ENCODE measurements at regions not wholly inside any gene's neighbourhood (a gene's known extent, or its start where the extent isn't known, plus 50 kb on each side); places are given as distances from the start of the nearest gene placed in this dataset.

GRCh38 chr1:96983866-96984265 lies 262.3 kb downstream of the PTBP2 start:
- no peak for TF ChIP-seq CTCF (IDR thresholded peaks at IDR 0.05; ENCODE audit: control extremely low read depth, extremely low read depth, low read depth, missing control alignments)
- ChIA-PET CTCF (interaction anchor here (1.4 kb wide), 1 partner anchor 1067 kb away, joined by 3 read pairs; no protein-coding TSS in a partner anchor), POLR2A (no interaction called here)
- DNase-seq (ENCODE audit: extremely low spot score) = no peak

GRCh38 chr1:96987186-96987703 lies 265.7 kb downstream of the PTBP2 start:
- DNase-seq (ENCODE audit: extremely low spot score) = no peak
- CTCF ChIA-PET = interaction anchor here (0.8 kb wide), 1 partner anchor 12 kb away, joined by 3 read pairs; no protein-coding TSS in a partner anchor
- TF ChIP-seq CTCF (IDR thresholded peaks at IDR 0.05; ENCODE audit: control extremely low read depth, extremely low read depth, low read depth, missing control alignments) = no peak
- POLR2A ChIA-PET = no interaction called here

GRCh38 chr1:96989302-96989701 lies 267.7 kb downstream of the PTBP2 start:
- CTCF ChIA-PET = no interaction called here
- TF ChIP-seq CTCF (IDR thresholded peaks at IDR 0.05; ENCODE audit: control extremely low read depth, extremely low read depth, low read depth, missing control alignments) = no peak
- POLR2A ChIA-PET = no interaction called here
- no peak for DNase-seq (ENCODE audit: extremely low spot score)

- TF ChIP-seq CTCF (IDR thresholded peaks at IDR 0.05; ENCODE audit: control extremely low read depth, extremely low read depth, low read depth, missing control alignments) = no peak
- ChIA-PET CTCF (interaction anchor here (0.8 kb wide), 1 partner anchor 25 kb away, joined by 3 read pairs; no protein-coding TSS in a partner anchor), POLR2A (no interaction called here)
- DNase-seq (ENCODE audit: extremely low spot score) = no peak
Measured at GRCh38 chr1:96990136-96990535, 268.6 kb downstream of the PTBP2 start.

GRCh38 chr1:96991261-96991660 lies 269.7 kb downstream of the PTBP2 start:
- DNase-seq (ENCODE audit: extremely low spot score) = no peak
- ChIA-PET POLR2A (no interaction called here), CTCF (no interaction called here)
- no peak for TF ChIP-seq CTCF (IDR thresholded peaks at IDR 0.05; ENCODE audit: control extremely low read depth, extremely low read depth, low read depth, missing control alignments)

- ChIA-PET POLR2A (no interaction called here), CTCF (no interaction called here)
- TF ChIP-seq CTCF (IDR thresholded peaks at IDR 0.05; ENCODE audit: control extremely low read depth, extremely low read depth, low read depth, missing control alignments) = no peak
- no peak for DNase-seq (ENCODE audit: extremely low spot score)
Measured at GRCh38 chr1:96992871-96993270, 271.3 kb downstream of the PTBP2 start.

All from GM10248 (cell line).